ENCODE measurements at regions not wholly inside any gene's neighbourhood (a gene's known extent, or its start where the extent isn't known, plus 50 kb on each side); places are given as distances from the start of the nearest gene placed in this dataset.

DNA sequence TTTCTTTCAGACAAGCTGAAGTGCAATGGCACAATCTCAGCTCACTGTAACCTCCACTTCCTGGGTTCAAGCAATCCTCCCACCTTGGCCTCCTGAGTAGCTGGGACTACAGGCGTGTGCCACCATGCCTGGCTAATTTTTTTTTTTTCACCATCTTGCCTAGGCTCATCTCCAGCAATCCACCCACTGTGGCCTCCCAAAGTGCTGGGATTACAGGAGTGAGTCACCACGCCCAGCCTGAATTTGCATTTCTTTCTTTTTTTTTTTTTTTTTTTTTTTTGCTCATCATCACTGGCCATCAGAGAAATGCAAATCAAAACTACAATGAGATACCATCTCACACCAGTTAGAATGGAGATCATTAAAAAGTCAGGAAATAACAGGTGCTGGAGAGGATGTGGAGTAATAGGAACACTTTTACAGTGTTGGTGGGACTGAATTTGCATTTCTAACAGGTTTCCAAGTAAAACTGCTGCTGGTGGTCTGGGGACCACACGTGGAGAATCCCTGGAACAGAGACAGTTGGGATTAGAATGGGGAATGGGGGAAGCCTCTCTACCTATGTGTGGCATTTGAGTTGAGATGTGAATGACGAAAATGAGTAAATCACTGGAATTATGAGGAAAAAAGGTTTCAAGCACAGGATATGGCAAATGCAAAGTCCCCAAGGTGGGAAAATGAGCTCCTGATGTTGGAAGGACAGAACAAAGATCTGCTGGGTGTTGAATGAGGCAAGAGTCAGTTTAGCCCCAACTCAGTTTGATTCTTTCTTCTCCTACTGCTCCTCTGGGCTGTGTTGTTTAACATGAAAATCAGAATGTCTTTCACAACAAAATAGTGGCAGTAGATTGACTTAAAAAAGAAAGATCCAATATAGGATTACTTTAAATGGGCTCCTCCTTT, 88.8 kb upstream of the MAP4K4 start:
- WGBS, 4 donors, result 84 to 90% (median 87%) methylated on average over 4 of the region's 4 CpGs
- Histone ChIP-seq H3K9me3 (peaks cover 0 to 9% (median 0%) of the 10 kb centered on the region in 12 donors), H3K4me3 (no peak overlapping the region), H3K27me3 (peaks cover 0 to 18% (median 0%) of the 10 kb centered on the region in 9 donors), H3K27ac (no peak overlapping the region), H3K36me3 (no peaks in the 10 kb centered on the region), H3K4me1 (peaks cover 0 to 9% (median 0%) of the 10 kb centered on the region in 12 donors)
- no peak for TF ChIP-seq POLR2A (IDR thresholded peaks at IDR 0.05)
- TF ChIP-seq, protein P1, sequence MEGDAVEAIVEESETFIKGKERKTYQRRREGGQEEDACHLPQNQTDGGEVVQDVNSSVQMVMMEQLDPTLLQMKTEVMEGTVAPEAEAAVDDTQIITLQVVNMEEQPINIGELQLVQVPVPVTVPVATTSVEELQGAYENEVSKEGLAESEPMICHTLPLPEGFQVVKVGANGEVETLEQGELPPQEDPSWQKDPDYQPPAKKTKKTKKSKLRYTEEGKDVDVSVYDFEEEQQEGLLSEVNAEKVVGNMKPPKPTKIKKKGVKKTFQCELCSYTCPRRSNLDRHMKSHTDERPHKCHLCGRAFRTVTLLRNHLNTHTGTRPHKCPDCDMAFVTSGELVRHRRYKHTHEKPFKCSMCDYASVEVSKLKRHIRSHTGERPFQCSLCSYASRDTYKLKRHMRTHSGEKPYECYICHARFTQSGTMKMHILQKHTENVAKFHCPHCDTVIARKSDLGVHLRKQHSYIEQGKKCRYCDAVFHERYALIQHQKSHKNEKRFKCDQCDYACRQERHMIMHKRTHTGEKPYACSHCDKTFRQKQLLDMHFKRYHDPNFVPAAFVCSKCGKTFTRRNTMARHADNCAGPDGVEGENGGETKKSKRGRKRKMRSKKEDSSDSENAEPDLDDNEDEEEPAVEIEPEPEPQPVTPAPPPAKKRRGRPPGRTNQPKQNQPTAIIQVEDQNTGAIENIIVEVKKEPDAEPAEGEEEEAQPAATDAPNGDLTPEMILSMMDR (IDR thresholded peaks at IDR 0.05), result no peak
- ATAC-seq, result no peak
- DNase-seq, result no peak
- intact Hi-C loops (cut with DNase I), result no loop called here

GRCh38 chr2:101597347-101597944, 100.1 kb upstream of the MAP4K4 start:
- 72 to 78% (median 76%) methylated on average over 4 of the region's 4 CpGs for WGBS, 4 donors
- ATAC-seq, result peak; percentile 95 to 98 (median 97)
- intact Hi-C loops (cut with DNase I), result loop anchor here in 1 of 10 donors (10.0 kb wide), 1 partner anchor 83 kb away; no protein-coding TSS in a partner anchor
- TF ChIP-seq, protein P1 (IDR thresholded peaks at IDR 0.05), result no peak
- TF ChIP-seq POLR2A (IDR thresholded peaks at IDR 0.05), result no peak
- Histone ChIP-seq H3K27ac (peak overlapping the region in 6 of 12 donors; percentile 39 to 70 (median 56)), H3K9me3 (no peaks in the 10 kb centered on the region), H3K4me3 (no peak overlapping the region), H3K27me3 (peaks cover 0 to under 1% (median 0%) of the 10 kb centered on the region in 9 donors), H3K36me3 (no peaks in the 10 kb centered on the region), H3K4me1 (peaks cover 0 to 14% (median 0%) of the 10 kb centered on the region in 12 donors)
- DNase-seq, result peak in 4 of 5 donors; percentile 61 to 76 (median 70)

GRCh38 chr2:101596333-101596732, 101.2 kb upstream of the MAP4K4 start:
- WGBS, 4 donors, result 73 to 83% (median 77%) methylated on average over 4 of the region's 4 CpGs
- no peak overlapping the region for H3K4me3 ChIP-seq
- TF ChIP-seq, protein P1 (IDR thresholded peaks at IDR 0.05), result no peak
- no peak for TF ChIP-seq POLR2A (IDR thresholded peaks at IDR 0.05)
- H3K9me3 ChIP-seq, result no peaks in the 10 kb centered on the region
- ATAC-seq, result no peak
- no peaks in the 10 kb centered on the region for H3K36me3 ChIP-seq
- no peak for DNase-seq
- H3K27ac ChIP-seq, result no peak overlapping the region
- peaks cover 0 to 14% (median 0%) of the 10 kb centered on the region in 12 donors for H3K4me1 ChIP-seq
- intact Hi-C loops (cut with DNase I), result loop anchor here in 1 of 10 donors (10.0 kb wide), 1 partner anchor 82 kb away; no protein-coding TSS in a partner anchor
- no peaks in the 10 kb centered on the region for H3K27me3 ChIP-seq

- no peak for DNase-seq
- Histone ChIP-seq H3K27me3 (no peaks in the 10 kb centered on the region), H3K4me3 (no peak overlapping the region), H3K4me1 (no peaks in the 10 kb centered on the region), H3K36me3 (no peaks in the 10 kb centered on the region), H3K9me3 (peaks cover 0 to 16% (median 0%) of the 10 kb centered on the region in 12 donors), H3K27ac (no peak overlapping the region)
- no peak for ATAC-seq
- intact Hi-C loops (cut with DNase I), result no loop called here
- WGBS, 4 donors, result 74 to 93% (median 77%) methylated on average over 3 of the region's 3 CpGs
- TF ChIP-seq, protein P1 (IDR thresholded peaks at IDR 0.05), result no peak
- TF ChIP-seq POLR2A (IDR thresholded peaks at IDR 0.05), result no peak
These were observed 110.3 kb upstream of the MAP4K4 start for GRCh38 chr2:101587251-101587650.
